Kidney capillary endothelial cell (primary cell): ENCODE measurements at regions not wholly inside any gene's neighbourhood (a gene's known extent, or its start where the extent isn't known, plus 50 kb on each side); places are given as distances from the start of the nearest gene placed in this dataset.
"Not testable (repeated sequence)": the region's sequence is repeated elsewhere in the genome, so short reads cannot be mapped to it uniquely, and the experiment has no call there.

Source experiments
- DNase-seq: peaks from one replicate; pipeline ENCODE4 v3.0.0-alpha.2; 2018; ENCODE audit warnings: low spot score

DNA sequence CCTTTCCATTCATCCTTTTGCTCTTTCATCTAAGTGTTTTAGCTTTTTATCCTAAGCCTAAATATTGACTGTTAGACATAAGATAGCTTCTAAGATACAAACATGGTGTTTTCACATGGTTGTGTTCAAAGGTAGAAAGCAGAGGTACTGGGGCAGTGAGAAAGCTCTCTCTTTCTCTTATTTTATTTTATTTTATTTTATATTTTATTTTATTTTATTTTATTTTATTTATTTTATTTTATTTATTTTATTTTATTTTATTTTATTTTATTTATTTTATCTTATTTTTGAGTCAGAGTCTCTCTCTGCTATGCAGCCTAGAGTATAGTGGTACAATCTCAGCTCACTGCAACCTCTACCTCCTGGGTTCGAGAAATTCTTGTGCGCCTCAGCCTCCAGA, 287.2 kb downstream of the IKZF2 start:
- DNase-seq, result no peak

DNA sequence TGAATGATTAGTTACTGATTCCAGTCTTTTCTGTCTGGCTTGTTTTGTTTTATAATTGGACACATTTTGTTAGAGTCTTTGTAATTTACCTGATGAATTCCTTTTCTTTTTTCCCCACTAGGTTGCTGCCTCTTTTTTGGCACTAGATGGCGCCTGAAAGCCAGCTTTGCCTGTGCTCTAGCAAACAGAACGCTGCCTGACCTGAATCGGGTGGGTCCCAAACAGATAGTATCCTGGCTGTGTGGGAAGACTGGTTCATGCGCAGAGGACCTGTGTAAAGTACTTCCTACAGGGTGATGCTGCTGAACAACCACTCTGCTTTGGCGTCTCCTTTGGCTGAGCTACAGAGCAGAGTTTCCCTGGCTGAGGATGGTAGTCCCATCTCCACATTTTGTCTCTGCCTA, 288.2 kb downstream of the IKZF2 start:
- peak; percentile 8 for DNase-seq

DNA sequence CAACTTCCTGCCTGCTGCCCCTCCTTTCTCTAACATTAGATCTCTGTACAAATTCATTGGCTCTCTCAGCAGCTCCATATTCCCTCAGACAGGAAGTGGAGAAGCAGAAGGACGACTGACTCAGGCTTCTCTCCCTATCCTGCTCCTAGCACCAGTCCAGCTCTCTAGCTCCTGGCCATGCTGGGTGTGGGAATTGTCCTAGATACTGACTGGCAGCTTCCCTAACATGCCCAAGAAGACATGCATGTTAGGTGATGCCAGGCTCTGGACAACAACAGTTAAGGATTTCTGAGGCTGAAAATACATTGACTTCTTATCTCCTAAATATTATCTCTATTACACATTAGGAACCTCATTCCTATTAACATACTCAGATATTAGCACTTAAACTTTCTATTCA, 292.9 kb downstream of the IKZF2 start:
- no peak for DNase-seq

DNA sequence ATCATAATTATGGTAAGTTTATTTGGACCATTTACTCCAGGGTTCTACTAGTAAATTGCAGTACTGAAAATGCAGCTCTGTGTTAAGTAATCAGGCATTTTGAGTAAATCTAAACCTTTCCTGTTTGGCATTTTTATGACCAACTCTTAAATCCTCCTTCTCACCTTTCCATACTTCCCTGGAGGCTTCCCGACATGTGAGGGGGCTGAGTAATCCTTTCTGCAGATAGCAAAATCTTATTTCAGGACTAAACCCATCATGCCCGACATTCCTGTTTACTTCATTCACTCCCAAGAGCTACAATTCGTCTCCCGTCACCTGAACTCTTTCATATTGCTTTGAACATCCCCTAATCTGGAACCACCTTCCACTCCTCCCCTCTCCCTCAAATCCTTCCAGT, 296.6 kb downstream of the IKZF2 start:
- no peak for DNase-seq

DNA sequence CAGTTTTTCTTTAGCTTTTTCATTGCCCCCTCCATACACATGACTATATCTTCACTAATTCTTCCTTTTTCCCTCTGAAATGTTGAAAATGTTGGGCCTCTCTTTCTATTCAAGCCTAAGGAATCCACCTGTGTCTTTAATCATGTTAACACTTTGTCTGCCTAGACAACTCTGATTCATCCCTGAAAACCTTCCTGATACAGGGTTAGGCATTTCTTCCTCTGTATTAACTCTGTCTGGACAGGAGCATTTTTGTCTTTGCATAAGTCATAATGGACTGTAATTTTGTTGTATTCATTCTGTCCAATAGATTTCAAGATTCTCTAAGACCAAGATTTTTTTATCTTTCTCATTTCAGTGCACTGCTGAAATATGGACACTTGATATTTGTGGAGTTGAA, 297.3 kb downstream of the IKZF2 start:
- no peak for DNase-seq

DNA sequence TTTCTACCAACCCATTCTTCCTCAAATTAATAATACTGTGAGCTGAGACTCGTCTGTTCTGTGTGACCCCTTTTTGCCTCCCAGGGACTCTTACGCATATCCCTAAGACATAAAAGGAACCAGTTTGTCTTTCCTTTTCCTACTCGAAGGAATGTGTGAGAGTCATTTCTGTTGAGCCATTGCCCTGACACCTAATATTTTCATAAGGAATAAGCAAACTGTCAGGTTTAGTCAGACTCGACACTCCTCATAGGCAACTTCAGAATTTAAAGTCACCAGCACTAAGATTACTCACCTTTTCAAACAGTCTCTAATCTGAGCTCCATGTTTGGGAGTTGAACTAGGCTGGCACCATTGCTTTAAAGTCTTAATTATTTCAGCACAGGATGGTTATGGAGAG, 305.5 kb downstream of the IKZF2 start:
- no peak for DNase-seq

DNA sequence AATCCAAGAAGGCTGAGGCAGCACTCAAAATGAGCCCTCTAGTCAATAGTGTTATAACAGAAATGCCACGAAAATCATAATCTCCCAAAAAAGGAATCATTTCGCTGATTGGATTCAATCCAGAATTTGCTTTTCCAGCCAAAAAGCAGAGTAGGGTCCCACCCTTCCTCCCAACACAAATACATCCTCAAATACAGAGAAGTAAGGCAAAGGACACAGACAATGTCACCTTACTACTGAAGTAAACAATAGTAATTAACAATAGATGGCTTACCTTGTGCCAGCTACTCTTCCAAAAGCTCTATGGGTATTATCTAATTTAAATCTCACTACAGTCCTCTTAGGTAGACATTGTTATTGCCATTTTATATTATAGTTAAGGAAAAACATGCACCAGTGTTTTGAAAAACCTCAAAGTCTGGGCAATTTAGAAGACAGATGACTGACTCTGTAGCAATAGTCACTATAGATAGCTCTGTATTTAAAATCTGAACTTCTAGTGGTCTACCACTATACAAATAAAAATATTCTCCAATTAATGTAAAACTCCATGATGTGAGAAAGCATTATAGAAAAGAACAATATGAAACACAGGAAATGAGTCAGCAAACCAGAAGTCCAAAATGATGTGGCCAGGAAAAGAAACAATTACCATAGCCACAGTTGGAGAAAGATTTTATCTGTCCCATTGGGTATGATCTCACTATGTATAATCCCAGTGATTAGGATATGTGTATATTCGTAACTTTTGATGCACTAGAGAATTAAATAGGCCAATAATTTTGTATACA, 305.0 kb upstream of the ERBB4 start:
- peak; percentile 87 for DNase-seq

DNA sequence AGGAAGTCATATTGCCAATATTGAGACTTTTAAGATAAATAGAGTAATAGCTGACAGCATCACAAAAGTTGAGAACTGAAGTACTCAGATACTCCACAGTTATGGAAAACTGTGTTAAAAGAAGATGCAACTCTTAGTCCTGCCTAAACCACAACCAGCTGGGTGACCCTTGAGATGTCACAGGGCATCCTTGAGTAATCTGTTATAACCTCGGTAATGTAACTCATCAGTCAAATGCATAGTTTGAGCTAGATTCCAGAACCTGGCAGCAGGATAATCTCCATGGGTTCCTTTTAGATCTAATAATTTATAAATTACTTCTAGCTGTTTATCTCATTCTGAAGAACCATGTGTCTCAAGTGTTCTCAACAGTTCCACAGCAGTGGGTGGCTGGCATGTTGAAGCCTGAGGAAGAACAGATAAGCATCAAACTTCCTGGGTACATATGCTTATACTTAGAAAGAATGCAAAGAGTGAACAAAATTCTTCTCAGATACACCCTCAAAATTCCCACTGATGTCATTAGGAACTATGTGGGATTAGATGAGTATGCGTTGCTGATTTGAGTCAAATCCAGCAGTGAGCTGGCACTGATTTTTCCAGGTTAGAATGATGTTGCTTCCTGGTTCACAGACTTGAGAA, 304.1 kb upstream of the ERBB4 start:
- no peak for DNase-seq

DNA sequence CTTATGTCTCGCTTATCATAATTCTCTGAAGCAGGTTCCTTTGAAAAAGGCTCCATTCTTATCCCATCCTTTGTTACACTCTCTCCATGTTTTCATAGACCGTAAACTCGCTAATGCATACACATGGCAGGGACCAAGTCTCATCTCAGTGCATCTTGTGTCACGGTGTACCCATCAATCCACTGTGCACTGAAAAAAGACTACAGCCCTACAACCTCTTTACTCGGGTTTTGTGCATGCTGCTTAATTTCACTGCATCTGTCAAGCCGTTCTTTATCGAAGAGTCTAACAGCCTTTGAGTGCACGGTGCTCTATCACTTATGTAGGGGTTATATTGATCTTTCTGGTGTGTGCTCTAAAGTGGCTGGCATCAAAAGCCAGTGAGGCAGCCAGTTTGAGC, 302.9 kb upstream of the ERBB4 start:
- no peak for DNase-seq

DNA sequence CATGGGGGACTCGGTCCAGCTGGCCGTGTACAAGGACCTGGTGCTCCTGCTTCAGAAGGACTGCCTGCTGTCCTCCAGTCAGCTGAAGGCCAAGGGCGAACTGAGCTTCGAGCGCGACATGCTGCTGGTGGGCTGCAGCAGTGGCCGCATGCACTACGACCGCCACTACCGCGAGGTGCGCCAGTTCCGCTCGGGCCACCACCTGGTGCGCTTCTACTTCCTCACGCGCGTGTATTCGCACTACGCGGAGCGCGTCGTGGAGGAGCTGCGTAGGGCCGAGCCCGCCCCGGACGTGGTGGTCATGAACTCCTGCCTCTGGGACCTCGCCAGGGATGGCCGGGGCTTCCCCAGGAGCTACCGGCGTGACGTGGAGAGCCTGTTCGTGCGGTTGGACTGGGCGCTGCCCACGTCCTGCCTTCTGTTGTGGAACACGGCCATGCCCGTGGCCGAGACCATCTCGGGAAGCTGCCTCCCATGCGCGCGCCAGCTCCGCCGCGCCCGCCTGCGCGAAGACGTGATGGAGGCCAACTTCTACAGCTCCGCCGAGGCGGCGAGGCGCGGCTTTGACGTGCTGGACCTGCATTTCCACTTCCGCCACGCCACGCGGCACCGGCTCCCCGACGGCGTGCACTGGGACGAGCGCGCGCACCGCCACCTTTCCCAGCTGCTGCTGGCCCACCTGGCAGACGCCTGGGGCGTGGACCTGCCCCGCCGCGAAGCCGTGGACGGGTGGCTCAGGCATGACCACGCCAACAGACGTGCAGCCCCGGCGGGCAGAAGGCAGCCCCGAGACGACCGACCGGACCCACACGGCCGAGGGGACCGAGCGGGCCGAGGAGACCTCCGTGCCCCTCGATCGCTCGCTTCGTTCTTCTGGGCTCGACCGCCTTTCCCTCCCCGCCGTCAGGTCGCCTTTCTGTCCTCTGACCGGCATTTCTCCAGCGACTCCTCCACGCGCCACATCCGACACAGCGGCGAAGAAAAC, 293.9 kb upstream of the ERBB4 start:
- DNase-seq, result no peak

DNA sequence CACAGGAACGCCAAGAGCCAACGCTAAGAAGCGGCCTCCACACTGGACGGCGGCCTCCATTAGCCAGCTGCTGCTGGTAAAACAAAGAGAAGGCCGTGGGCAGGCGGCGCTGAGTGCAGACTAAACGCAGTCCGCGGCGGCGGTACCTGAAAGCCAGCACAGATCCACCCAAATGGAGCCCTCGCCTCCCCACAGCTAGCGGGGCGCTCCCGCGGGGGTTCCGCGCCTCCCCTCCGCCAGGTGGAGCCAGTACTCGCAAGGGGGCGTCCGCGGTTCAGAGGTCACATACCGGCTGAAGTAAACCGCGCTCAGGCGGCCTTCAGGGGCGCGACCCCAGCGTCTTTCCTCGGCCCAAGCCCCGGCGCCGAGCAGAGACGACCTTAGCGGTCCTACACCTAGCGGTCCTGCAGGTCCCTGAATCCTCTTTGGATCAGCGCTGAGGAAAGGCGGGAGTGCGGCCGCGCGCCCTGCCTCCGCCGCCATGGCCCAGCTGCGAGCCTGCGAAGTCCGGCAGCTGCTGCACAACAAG, 293.1 kb upstream of the ERBB4 start:
- DNase-seq, result no peak

DNA sequence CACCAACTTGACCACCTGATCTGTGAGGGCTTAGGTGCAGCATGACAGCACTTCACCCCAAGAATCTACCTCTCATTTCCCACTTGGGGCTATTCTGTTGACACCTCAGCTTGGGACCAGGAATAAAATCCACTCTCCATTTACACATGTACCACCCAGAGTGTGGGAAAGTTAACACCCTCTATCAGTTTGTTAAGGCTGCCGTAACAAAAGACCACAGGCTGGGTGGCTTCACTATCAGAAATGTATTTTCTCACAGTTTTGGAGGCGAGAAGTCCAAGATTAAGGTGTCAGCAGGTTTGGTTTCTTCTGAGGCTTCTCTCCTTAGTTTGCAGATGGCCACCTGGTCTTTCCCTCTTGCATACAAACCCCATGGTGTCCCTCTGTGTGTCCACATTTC, 277.7 kb upstream of the ERBB4 start:
- DNase-seq, result no peak

DNA sequence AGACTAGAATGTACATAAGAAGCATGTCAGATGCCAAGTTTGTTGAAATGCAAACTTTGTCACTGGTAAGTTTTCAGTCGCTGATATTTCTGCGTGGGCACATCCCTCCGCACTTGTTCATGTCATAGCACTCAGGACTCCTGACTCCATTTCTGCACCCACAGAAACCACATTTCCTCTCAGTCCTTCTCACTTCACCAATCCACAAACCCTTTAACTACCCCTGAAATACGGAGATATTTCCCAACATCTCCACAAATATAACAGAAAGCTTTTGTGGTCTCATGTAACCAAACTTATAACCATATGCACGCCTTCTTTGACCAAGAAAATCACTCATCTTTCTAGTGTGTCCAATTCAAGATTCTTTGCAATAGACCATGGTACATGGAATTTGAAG, 276.9 kb upstream of the ERBB4 start:
- no peak for DNase-seq

DNA sequence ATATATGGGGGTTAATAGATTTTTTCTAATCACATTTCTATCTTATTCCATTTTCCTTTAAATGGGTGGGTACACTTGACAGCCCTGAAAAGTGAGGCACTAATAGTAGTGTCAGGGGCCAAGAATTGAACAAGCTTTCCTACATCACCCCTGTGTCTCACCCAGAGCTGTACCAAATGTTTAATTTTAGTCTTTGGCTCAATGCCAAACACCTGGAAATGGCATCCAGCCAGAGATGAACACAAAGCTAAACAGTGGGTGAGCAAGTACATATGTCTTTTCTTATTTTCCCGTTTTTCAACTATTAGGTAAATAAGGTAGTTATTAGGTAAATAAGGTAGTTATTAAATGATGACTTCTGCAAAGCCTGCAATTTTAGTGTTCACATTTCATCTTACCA, 276.3 kb upstream of the ERBB4 start:
- DNase-seq, result no peak

DNA sequence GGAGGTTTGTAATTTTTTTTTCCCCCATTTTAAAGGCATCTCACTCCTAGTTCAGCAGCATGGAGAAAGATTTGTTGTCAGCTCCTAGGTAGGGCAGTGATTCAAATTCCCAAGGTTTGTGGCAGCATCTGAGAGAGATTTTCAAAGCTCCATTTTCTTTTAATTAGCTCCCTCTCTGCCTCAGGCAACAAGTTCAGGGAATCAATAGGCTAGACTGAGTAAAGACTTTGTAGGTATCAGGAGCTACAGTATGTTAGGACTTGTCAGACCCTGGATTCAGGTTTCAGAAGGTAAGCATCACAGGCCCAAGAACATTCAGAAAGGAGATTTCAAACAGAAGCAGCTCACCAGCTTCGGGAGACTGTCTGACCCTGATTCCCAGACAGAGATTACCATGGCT, 273.3 kb upstream of the ERBB4 start:
- no peak for DNase-seq

DNA sequence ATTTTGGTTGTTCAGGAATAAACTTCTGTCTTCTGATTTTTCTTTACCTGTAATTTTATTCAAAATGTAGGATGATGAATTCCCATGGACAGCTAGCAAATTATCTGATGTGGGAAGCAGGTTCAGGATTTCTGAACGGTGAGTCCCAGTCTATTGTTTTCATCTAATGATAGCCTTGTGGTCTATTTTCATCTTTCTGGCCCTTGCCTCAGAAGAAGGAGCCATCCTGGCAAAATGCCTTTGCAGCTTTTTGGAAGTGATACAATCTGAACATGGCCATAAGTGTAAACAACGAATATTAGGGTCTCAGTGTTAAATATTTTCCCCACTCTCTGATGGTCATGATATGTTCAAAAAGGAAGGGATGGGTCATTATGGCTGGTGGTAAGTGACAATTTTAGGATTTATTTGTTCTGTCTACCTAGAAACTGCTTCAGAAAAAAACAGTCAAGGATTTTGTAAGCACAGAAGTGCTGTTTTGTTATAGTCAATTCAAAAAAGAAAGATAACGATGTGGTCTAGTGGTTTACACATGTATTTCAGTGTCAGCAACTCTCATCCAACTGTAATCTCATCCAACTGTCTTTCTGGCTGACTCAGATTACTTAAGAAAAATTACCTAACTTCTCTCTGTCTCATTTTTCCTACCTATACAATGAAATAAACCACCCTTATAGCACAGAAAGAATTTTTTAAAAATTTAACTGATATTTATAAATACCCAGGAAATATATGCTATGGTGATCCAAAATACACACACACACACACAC, 272.6 kb upstream of the ERBB4 start:
- no peak for DNase-seq

DNA sequence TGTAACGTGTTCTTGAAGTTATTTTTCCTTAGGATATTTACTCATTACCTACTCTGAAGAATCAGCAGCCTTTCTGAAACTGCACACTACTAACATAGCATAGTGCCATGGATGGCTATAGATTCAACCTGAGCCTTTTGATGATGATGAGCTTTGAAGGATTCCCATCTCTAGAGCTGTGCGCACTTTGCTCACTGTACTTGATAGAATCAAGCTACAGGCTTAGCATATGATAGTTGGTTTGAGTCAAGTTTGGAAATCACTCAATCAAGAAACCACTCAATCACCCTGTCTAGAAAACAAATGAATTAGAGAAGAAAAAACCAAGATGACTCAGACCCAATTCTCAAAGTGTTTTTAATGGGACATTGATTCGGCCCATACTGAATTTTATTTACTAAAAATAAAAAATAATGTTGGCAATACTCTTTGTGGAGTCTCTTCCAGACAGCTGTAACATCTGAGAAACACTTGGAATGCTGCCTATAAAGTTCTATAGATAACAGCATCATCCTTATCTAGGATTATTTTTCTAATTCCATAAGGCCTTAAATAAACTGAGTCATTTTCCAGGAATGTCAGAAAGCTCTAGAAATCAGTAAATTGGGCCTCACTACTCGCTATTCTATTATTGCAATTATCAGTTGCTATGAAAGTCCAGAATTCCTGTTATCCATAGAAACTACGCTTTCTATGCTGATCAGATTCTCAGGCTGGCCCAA, 259.0 kb upstream of the ERBB4 start:
- no peak for DNase-seq

DNA sequence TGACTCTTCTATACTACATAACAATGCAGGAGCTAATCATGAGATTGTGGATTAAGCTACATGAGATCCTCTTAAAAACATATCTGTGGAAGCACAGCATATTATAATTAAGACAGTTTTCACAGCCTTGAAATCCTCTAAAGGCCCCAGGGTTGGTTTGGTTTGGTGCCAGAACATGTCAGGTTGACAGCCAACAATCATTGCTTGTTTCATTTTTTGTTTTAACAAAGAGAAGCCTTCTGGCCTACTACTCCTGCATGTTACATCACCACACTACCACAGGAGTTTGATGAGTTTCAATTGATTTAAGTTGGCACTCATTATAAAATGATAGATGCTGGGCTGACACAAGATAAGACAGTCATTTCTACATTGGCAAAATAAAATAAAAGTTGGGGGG, 255.9 kb upstream of the ERBB4 start:
- DNase-seq, result no peak

DNA sequence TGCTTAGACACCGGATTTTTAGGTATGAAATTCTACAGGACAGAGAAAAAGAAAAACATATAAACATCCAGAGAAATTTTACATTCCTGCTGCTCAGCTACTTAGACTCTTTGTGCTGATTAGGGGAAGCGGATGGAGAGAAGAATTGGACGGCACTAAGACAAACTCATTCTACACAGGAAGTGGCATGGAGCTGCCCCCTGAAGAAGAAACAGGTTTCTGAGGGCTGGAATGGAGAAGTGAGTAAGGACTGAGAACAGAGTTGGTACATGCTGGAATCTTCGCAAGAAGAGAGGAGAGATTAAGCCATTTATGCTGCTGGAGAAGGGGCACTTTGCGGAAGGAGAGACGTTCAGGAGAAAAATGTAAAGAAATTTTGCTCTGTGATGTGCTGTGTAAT, 253.0 kb upstream of the ERBB4 start:
- DNase-seq, result no peak

DNA sequence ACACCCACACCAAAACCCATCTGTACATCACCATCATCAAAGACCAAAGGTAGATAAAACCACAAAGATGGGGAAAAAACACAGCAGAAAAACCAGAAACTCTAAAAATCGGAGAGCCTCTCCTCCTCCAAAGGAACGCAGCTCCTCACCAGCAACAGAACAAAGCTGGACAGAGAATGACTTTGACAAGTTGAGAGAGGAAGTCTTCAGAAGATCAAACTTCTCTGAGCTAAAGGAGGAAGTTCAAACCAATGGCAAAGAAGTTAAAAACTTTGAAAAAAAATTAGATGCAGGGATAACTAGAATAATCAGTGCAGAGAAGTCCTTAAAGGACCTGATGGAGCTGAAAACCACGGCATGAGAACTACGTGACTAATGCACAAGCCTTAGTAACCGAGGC, 247.5 kb upstream of the ERBB4 start:
- not testable (repeated sequence) for DNase-seq

DNA sequence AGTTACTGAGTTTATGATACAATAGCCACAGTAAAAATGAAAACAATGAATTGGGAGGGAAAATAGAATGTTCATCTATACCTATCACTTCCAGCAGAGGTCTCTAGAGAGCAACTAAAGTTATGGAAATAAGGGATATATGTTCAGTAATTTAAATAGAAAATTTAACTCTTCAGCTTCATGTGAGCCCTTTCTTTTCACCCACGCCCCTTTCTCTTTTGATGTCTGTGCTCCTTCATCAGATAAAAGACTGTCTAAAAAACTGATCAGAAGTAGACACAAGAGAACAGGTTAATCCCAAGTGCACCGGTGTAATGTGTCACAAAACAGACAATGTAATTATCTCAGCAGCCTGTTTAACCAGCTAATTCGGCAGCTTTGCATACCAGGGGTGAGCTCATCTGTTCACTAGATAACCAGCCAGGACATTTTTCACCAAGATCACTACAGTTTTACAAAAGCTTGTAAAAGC, 238.5 kb upstream of the ERBB4 start:
- peak; percentile 31 for DNase-seq
